NCI-H2029 (cell line): ENCODE measurements at regions not wholly inside any gene's neighbourhood (a gene's known extent, or its start where the extent isn't known, plus 50 kb on each side); places are given as distances from the start of the nearest gene placed in this dataset.

Source experiments
- DNase-seq: peaks from one replicate; lab custom pipeline; 2025; lab: John Stamatoyannopoulos, UW

DNA sequence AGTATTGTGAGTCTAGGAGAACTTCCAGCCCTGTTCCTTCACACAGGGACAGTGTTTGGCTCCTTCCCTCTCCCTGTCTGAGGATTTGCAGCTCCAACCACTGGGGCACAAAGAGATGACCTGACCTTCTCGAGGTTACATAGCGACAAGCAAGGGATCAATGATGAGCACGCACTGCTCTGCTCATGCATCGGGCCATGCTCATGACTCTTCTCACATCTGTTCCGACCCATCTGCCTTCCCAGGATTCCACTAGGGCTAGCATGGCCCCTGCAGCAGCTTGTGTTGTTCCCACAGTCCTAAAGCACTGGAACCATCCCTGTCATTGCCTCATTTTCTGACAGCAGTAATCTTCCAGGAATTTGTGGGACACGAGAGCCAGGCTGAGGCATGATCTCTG is 78.8 kb upstream of the ARHGAP28 start:
- no peak for DNase-seq

DNA sequence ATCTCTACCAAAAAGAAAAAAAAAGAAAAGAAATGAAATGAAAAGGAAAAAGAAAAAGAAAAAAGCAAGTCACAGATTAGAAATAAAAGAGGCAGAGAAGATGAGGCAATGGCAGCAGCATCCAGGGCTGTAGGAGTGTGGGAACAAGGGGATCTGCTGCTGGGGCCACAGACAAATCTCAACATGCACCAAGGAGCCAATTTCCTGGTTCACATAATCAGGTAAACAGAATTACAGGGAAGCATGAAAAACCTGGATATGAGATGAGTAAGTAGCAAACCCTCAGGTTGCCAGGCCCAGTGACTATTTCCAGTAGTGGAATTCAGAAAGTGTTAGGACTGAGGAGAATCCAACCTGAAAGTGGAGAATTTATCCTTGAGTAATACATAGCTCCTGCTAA is 77.4 kb upstream of the ARHGAP28 start:
- DNase-seq = no peak

DNA sequence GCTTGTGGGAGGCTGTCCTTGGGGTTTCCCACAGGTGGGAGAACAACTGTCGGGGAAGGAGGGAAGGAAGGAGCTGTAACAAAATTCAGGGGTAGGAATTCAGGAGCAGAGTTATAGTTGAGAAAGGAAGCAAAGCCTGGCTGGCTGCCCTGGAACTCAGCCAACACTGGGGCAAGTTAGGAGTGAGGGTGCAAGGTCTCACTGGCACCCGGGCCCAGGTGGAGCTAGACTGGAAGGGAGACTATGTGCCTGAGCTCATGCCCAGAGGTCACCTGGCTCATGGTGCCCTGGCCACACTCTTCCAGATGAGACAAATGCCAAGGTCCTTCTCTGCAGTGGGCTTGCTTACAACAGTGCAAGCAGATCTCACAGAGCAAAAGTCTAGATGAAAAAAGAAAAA is 75.6 kb upstream of the ARHGAP28 start:
- no peak for DNase-seq

DNA sequence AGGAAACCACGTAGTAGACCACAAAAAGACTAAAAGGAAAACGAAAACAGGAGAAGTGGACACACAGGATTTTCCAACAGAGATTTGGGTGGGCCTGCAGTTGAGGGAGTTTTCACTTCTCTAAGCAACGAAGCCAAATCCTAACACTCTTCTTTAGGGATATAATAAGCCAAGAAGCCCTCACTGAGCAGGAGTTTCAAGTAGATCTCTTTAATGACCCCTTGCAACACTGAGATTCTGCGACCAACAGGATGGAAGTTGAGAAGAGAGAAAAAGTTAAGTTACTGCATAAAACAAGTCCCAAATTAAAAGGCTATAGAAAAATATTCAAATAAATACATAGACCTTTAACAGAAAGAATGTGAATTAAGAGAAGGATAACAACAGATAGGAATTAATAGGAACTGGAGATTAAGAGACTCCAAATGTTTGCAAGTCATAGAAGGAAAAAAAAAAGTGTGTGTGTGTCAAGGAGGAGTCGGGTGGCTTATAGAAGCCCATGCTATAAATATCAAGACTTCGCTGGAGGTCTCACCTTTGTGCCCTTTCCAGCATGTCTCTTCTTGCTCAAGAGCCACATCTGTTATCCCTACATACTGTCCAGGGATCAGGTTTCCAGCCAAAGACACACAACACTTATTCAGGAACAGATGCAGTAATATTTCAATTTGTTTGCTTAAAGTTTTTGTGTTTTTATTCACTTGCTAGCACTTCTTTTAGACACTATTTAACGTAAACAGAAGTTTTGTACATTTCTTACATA is 69.4 kb upstream of the ARHGAP28 start:
- no peak for DNase-seq

DNA sequence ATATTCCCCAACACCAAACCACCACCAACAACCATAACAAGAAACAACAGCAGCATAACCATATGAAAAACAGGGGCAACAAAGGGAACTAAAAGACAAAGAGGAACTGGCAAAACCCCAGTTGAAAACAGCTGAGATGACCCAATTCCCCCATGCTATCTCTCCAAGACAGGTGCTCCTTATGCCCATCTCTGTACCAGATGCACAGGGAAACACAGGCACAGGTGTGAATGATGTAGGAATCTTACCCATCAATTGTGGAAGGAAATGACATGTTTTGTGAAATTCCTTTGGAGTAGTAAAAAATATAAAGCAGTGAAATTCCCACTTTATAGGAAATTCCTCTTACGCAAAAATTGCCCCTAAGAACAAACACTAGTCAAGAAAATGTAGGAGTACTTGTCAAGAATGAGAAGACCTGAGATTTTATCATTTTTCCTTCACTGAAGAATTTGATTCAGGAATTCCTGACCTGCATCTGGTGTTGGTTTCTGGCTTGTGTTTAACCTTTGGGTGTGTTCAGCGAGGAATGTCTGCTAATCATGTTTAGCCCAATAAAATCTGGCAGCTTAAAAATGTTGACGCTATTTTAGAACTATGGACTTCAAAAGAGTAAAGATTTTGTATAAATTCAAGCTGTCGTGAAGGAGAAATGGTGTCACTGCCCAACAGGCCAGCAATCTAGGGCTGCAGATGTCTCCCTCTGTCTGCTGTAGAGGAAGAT is 67.7 kb upstream of the ARHGAP28 start:
- DNase-seq = no peak

DNA sequence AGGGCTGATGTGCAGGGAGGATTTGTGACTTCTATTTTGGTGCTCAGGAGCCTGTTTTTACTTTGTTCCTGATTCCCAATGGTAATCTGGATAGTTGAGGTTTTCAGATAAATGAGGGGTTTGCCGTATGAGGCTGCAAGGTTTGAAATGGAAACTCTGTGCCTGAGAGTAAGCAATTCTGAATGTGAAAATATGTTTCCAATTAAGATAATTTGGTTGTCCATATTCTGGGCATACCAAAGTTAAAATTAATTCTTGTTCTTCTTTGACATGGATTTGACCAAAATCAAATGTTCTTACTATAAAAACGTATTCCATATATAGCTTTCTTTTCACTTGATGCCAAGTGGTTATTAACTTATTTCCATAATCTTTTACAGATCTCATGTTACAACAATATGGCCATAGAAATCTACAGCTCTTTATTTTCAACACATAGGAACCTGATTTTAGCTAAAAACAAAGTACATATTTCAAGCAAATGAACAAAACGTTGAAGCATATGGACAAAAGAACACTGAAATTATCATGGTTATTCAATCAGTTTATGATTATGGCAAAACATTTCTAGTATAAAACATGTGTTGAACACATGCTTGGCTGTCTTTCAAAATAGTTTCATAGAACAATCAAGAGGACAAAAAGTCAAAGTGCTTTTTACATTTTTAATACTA is 63.4 kb upstream of the ARHGAP28 start:
- no peak for DNase-seq

DNA sequence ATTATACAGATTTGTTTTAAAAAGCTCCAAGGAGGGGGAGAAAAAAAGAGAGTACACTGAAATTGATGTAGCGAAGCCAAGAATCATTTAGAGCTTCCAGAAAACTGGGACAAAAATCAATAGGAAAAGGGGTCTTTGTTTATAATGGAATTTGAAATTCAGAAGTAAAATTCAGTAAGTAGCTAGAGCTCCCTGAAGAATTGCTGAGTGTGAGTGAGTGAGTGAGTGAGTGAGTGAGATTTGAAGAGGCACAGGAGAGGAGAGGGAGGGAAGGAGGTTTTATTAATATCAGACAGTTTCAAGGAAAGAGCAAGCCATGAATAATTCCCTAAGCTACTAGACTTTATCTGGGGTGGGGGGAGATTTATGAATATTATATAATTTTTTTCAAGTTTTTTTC is 60.7 kb upstream of the ARHGAP28 start:
- no peak for DNase-seq

DNA sequence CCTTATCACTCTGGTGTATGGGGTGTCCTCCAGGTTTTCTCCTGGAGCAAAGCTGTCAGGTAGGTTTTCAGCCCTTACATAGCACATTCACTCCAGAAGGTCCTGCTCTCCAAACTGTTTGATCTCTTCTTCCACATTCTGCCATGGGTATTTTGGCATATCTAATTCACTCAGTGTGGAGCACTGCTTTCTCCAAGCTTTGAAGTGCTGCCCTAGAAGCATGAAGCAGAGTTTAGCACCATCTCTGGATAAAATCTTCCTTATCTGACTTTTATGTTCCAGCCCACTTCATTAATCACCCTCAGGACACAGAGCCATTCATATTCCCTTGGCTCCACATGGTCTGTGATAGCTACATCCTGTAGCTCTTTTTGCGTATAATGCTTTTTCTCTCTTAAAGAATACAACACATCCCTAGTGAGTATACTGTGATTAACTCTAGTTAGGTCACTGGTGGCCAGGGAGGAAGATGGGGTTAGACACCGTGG is 56.7 kb upstream of the ARHGAP28 start:
- DNase-seq = no peak

DNA sequence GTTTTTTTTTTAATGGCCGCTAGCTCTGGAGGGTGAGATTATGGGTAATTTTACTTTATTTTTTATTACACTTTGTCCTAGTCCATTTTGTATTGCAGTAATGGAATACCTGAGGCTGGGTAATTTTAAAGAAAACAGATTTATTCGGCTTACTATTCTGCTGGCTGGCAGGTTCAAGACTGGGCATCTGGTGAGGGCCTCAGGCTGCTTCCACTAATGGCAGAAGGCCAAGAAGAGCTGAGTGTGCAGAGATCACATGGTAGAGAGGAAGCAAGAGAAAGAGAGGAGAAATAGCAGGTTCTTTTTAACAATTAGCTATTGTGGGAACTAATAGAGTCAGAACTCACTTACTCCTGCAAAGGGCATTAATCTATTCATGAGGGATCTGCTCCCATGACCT is 52.4 kb upstream of the ARHGAP28 start:
- no peak for DNase-seq

DNA sequence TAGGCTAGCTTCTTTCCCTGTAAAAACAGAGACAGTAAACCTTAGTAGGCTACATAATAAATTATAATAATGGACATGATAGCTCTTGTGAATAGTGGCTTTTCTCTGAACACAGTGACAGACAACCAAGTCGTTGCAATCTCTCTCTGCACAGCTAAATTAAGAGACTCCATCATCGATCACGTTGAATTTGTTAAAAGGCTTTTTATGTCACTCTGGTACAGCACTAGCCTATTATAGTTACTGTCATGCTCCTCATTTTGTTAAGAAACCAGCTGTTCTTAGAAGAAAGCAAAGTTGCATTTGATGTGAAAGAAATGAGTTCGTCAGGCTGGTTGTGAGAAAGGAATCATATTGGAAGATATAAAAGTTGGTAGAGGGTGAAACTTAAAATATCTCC is 50.3 kb upstream of the ARHGAP28 start:
- no peak for DNase-seq
